HG03139 (cell line): ENCODE measurements at regions not wholly inside any gene's neighbourhood (a gene's known extent, or its start where the extent isn't known, plus 50 kb on each side); places are given as distances from the start of the nearest gene placed in this dataset.
"Not testable (repeated sequence)": the region's sequence is repeated elsewhere in the genome, so short reads cannot be mapped to it uniquely, and the experiment has no call there.

Source experiments
- ATAC-seq: cut with Tn5 transposase; IDR thresholded peaks from one replicate; pipeline ENCODE4 v1.9.1; 2021; ENCODE audit not compliant: unreplicated experiment

DNA sequence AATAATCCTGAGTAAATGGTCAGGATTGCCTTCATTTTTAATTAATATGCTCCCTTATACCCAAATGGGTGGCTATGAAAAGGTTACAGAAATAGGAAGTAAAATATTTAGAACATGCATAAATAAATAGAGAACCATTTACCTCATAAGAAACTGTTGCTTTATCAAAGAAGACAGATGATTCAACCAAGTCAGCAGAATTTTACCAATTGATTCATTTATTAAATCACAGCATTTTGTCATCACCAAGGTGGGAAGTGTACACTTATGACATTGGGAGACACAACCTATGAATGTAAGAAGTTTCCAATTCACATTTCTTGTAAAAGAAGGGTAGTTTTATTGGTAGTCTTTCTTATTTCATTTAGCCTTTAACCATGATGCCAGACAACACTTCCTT is 870.3 kb upstream of the CHORDC1 start:
- ATAC-seq = no peak

GRCh38 chr11:91091563-91091962 is 868.7 kb upstream of the CHORDC1 start:
- ATAC-seq = no peak

DNA sequence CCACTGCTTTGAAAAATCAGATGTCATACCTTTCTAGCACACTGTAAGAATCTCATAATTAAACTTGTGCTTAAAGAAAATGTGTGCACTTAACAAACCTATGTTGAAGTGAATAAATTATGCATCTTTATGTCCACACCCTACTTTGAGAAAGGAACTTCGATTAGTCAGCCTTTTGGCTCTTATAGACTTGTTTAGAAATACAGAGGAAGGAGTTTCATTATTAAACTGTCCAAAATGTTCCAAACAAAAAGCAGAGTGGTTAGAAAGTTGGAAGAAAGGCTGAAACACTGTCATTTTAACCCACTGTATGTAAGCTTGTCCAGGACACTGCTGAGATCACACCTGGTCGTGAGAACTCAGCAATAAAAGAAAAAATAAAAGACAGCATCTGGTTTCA is 863.2 kb upstream of the CHORDC1 start:
- ATAC-seq = no peak

DNA sequence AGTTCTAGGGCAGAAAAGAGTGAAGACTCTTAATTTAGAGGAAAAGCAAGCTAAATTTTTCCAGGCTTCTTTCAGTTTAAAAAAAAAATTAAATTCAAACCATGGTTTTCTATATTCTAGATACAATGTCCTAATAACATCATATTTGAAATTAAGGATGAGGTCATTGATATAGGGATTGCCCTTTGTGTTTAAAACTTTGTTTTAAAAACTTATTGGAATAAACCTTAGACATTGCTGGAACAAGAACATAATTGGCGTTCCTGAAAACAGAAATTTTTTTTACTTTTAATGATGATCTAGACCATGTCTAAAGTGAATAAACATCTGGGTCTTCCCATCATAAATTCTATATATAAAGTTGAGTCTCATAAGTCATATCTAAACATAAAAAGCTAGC is 859.4 kb upstream of the CHORDC1 start:
- no peak for ATAC-seq

GRCh38 chr11:91081440-91082043 is 858.7 kb upstream of the CHORDC1 start:
- ATAC-seq = no peak

DNA sequence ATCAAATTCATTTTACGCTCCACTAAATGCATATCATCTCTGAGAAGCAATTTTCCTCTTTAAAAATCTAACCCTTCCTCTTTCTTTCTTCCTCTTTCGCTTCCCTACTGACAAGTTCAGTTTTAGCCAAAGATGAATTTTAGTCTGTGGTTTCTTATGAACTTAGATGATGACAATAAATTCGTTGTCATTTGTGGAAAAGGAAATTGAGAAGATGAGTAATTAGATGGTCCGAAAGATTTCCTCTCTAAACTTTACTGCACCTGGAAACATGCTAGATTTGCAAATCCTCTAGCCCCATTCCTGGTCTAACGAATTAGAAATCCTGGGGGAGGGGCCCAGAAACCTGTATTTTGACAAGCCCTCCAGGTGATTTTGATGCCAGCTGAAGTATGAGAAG is 855.4 kb upstream of the CHORDC1 start:
- ATAC-seq = no peak

- no peak for ATAC-seq
Measured at GRCh38 chr11:91075032-91075695, 852.3 kb upstream of the CHORDC1 start.

GRCh38 chr11:91067666-91068065 is 844.8 kb upstream of the CHORDC1 start:
- ATAC-seq = no peak

- ATAC-seq = no peak
Measured at GRCh38 chr11:91066456-91067047, 843.7 kb upstream of the CHORDC1 start.

DNA sequence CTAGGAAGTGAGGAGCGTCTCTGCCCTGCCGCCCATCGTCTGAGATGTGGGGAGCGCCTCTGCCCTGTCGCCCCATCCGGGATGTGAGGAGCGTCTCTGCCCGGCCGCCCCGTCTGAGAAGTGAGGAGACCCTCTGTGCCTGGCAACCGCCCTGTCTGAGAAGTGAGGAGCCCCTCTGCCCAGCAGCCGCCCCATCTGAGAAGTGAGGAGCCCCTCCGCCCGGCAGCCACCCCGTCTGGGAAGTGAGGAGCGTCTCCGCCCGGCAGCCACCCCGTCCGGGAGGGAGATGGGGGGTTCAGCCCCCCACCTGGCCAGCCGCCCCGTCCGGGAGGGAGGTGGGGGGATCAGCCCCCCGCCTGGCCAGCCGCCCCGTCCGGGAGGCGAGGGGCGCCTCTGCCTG is 840.5 kb upstream of the CHORDC1 start:
- ATAC-seq = not testable (repeated sequence)

DNA sequence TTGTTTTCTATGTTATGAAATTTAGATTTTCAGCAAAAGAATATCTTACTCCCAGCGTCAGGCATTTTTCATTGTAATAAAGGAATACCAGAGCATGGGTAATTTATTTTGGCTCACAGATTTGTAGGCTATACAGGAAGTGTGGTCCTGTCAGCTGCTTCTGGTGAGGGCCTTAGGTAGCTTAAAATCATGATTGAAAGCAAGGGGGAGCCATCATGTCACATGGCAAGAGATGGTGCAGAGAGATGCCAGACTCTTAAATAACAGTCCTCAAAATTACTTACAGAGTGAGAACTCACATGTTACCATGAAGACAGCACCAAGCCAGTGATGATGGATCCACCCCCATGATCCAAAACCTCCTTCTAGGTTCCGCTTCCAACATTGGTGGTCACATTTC is 825.0 kb upstream of the CHORDC1 start:
- no peak for ATAC-seq

DNA sequence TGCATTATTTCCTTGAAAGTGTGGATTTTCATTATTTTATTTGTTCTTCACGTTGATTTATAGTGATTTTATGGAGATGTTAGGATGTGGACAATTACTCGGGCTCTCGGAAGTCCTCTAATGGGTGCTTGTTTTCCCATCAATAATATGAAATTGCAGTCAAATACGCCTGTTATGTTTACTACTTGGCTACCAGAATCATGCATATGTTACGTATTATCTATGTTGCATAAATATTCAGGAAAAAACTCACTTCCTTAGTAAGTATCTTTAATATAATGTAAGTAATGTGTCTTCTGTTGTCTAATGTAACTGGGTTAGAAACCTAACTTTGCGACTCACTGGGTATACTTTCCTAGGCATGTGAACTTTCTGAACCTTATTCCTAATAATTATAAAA is 823.4 kb upstream of the CHORDC1 start:
- ATAC-seq = no peak

DNA sequence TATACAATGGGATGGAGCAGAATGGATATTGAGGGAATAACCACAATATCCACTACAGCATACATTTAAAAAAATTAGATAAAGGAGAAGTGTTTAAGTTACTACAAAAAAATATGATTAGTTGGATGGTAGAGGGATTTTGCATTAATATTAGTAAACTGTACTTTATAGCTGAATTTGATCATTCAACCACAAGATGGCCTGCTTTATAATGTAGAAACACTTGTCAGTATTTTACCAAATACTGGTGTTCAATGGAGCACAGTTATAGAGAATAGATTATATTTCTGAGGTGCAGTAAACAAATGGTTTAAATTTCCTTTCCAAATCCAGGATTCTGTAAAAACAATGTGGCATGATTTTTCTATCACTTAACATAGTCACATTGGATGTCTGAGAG is 818.8 kb upstream of the CHORDC1 start:
- no peak for ATAC-seq

GRCh38 chr11:91023731-91024130 is 800.9 kb upstream of the CHORDC1 start:
- no peak for ATAC-seq

DNA sequence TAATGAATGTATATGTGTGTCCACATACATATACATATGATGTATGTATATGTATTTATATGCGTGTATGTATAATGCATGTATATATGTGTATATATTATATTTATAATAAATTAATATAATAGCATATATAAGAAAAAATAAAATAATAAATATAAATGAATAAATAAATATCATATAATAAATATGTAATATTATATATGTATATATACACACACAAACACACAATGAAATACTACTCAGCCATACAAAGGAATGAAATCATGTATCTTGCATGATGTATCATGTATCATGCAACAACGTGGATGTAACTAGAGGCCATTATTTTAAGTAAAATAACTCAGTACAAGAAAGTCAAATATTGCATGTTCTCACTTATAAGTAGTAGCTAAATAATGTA is 788.7 kb upstream of the CHORDC1 start:
- no peak for ATAC-seq

GRCh38 chr11:91005458-91005857 is 782.6 kb upstream of the CHORDC1 start:
- ATAC-seq = no peak

DNA sequence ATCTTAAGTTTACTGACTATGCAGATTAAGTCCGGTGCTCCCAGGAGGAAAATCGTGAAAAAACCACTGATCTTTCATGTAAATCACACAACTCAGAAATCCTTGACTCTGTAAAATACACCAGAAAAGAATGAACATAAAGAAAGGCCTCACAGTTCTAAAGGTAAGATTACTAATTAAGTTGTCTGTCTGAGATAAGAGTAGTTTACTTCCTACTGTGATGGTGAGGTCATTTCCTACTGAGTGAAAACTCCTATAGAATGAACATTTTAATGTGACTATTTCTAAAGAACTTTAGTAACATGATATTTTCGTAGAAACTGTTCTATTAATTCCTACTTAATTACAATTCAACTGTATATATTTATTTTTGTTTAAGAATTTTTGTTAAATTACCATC is 774.4 kb upstream of the CHORDC1 start:
- no peak for ATAC-seq

DNA sequence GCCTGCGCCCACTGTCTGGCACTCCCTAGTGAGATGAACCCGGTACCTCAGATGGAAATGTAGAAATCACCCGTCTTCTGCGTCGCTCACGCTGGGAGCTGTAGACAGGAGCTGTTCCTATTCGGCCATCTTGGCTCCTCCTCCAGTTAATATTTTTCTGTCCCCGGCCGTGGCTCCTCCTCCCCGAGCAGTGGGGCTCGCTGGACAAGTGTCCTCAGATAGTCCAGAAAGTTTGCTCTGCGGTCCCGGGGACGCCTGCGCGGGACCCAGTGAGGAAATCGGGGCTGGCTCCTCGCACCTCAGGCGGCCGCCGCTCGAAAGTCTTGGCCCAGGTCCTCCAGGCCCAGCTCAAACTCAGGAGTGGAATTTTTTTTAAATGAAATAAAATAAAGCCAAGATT is 749.3 kb upstream of the CHORDC1 start:
- not testable (repeated sequence) for ATAC-seq

DNA sequence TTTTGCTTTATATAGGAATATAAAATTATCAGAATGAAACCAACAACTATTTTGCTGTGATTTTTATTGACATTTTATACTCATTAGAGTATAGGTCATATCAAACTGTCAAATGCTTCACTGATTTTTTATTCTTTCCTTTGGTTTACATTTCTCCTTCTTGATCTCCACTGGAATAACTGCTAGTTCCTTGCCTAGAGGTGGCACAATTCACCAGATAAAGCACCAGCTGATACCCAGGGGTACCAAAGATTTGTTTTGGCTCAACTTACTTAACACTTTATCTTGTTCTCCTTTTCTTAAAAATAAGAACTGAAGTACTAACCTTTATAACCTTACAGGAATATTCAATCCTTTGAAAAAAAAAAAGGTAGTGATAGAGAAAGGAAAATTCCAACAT is 725.1 kb upstream of the CHORDC1 start:
- ATAC-seq = no peak

DNA sequence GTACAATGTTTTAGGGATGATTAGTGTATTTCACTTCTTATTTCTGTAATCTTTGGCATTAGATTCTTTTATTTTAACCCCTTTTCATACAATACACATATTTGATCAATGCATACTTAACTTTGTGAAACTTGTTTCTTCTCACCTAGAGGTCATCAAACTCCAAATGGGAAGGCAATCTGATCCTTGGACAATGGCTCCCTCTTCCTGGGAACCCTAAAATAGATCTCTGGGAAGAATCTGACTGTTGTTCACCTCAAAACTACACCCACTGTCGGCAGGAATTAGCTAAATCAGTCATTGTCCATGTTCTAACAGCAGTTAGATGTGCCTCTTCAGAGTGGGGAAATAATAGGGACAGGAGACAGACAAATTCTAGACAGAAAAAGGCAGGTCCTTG is 707.4 kb upstream of the CHORDC1 start:
- ATAC-seq = no peak

DNA sequence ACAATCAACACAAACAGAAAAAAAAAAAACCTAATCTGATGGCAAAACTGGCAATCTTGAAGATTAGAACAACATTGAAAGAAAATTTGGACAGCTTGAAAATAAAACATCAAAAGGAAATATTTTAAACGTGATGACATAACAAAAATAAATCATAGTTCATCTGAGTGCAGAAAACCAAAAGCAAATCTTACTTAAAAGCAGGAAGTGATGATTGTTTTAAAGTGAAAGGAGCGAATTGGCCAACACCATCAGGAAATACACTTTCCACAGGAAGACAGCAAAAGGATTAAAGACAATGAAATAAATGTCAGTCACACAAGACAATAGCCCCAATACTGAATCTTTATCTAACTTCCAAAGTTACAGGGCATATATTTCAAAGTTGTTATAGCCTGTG is 696.5 kb upstream of the CHORDC1 start:
- ATAC-seq = no peak

DNA sequence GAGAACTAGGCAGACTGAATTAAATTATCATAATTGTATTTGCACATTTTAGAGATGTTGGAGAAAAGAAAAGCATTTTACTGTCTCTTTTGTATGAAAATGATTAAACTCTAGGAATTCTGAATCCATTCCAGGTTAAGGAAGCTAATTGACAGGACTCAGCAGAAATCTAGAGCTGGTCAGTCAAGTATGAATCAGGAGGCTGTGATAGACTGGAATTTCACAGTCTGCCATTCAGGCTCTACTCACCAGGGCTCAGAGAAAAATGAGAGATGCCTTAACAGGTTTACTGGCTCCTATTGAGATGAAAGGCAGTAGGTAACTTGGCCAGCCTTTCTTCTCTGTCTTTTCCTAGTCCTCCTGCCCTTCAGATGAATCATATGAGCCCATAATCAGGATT is 693.9 kb upstream of the CHORDC1 start:
- ATAC-seq = no peak
